WERI-Rb-1 (cell line): ENCODE measurements at regions not wholly inside any gene's neighbourhood (a gene's known extent, or its start where the extent isn't known, plus 50 kb on each side); places are given as distances from the start of the nearest gene placed in this dataset.

ENCODE experiments used
- DNase-seq: peaks from one replicate; pipeline ENCODE4 v3.0.0-alpha.2; 2020
- H3K27ac ChIP-seq: fragments of 250-450 bp; sonication (Bioruptor Pico); 2 replicates; pipeline ENCODE4 v1.5.1; 2020; ENCODE audit warnings: mild to moderate bottlenecking, moderate library complexity
- H3K27me3 ChIP-seq: fragments of 250-450 bp; sonication (Bioruptor Pico); 2 replicates; pipeline ENCODE4 v1.5.1; 2021; ENCODE audit warnings: mild to moderate bottlenecking, low read depth, moderate library complexity; ENCODE audit not compliant: insufficient read depth, severe bottlenecking
- H3K36me3 ChIP-seq: fragments of 250-450 bp; sonication (Bioruptor Pico); 2 replicates; pipeline ENCODE4 v1.5.1; 2020; ENCODE audit warnings: mild to moderate bottlenecking, moderate library complexity
- H3K4me3 ChIP-seq: 2 replicates; pipeline ENCODE4 v1.5.1; 2011; ENCODE audit warnings: low read depth, mild to moderate bottlenecking, control low read depth, low read length
- H3K9me3 ChIP-seq: fragments of 250-450 bp; sonication (Bioruptor Pico); 2 replicates; pipeline ENCODE4 v1.5.1; 2021; ENCODE audit warnings: mild to moderate bottlenecking, moderate library complexity; ENCODE audit not compliant: severe bottlenecking
- CTCF ChIP-seq: IDR thresholded peaks from 2 replicates; pipeline ENCODE4 v1.5.1; 2011; ENCODE audit warnings: low read depth, mild to moderate bottlenecking, control low read depth, inconsistent platforms, low read length

GRCh38 chr5:103919506-103919905 lies 356.9 kb upstream of the NUDT12 start:
- no peaks in the 10 kb centered on the region for H3K36me3 ChIP-seq
- no peaks in the 10 kb centered on the region for H3K9me3 ChIP-seq
- H3K27me3 ChIP-seq, result no peaks in the 10 kb centered on the region
- H3K4me3 ChIP-seq, result no peak overlapping the region
- TF ChIP-seq CTCF, result no peak
- no peak overlapping the region for H3K27ac ChIP-seq
- DNase-seq, result no peak

GRCh38 chr5:103918668-103919367 lies 356.2 kb upstream of the NUDT12 start:
- Histone ChIP-seq H3K27me3 (no peaks in the 10 kb centered on the region), H3K27ac (no peak overlapping the region), H3K36me3 (no peaks in the 10 kb centered on the region), H3K4me3 (no peak overlapping the region), H3K9me3 (no peaks in the 10 kb centered on the region)
- no peak for DNase-seq
- no peak for TF ChIP-seq CTCF

GRCh38 chr5:103915081-103915480 lies 352.5 kb upstream of the NUDT12 start:
- H3K9me3 ChIP-seq, result no peaks in the 10 kb centered on the region
- H3K27ac ChIP-seq, result no peak overlapping the region
- H3K36me3 ChIP-seq, result no peaks in the 10 kb centered on the region
- H3K4me3 ChIP-seq, result no peak overlapping the region
- H3K27me3 ChIP-seq, result no peaks in the 10 kb centered on the region
- DNase-seq, result no peak
- no peak for TF ChIP-seq CTCF

GRCh38 chr5:103910786-103911185 lies 348.2 kb upstream of the NUDT12 start:
- H3K9me3 ChIP-seq, result no peaks in the 10 kb centered on the region
- H3K27me3 ChIP-seq, result no peaks in the 10 kb centered on the region
- DNase-seq, result no peak
- no peak overlapping the region for H3K4me3 ChIP-seq
- no peaks in the 10 kb centered on the region for H3K36me3 ChIP-seq
- TF ChIP-seq CTCF, result no peak
- H3K27ac ChIP-seq, result no peak overlapping the region

- Histone ChIP-seq H3K27ac (no peak overlapping the region), H3K36me3 (no peaks in the 10 kb centered on the region), H3K4me3 (no peak overlapping the region), H3K27me3 (no peaks in the 10 kb centered on the region), H3K9me3 (no peaks in the 10 kb centered on the region)
- no peak for TF ChIP-seq CTCF
- no peak for DNase-seq
Observed at GRCh38 chr5:103910011-103910410, 347.4 kb upstream of the NUDT12 start.

GRCh38 chr5:103909391-103909790 lies 346.8 kb upstream of the NUDT12 start:
- Histone ChIP-seq H3K27me3 (no peaks in the 10 kb centered on the region), H3K36me3 (no peaks in the 10 kb centered on the region), H3K9me3 (no peaks in the 10 kb centered on the region), H3K27ac (no peak overlapping the region), H3K4me3 (no peak overlapping the region)
- no peak for TF ChIP-seq CTCF
- no peak for DNase-seq
